ENCODE measurements at regions not wholly inside any gene's neighbourhood (a gene's known extent, or its start where the extent isn't known, plus 50 kb on each side); places are given as distances from the start of the nearest gene placed in this dataset.
"Not testable (repeated sequence)": the region's sequence is repeated elsewhere in the genome, so short reads cannot be mapped to it uniquely, and the experiment has no call there.

DNA sequence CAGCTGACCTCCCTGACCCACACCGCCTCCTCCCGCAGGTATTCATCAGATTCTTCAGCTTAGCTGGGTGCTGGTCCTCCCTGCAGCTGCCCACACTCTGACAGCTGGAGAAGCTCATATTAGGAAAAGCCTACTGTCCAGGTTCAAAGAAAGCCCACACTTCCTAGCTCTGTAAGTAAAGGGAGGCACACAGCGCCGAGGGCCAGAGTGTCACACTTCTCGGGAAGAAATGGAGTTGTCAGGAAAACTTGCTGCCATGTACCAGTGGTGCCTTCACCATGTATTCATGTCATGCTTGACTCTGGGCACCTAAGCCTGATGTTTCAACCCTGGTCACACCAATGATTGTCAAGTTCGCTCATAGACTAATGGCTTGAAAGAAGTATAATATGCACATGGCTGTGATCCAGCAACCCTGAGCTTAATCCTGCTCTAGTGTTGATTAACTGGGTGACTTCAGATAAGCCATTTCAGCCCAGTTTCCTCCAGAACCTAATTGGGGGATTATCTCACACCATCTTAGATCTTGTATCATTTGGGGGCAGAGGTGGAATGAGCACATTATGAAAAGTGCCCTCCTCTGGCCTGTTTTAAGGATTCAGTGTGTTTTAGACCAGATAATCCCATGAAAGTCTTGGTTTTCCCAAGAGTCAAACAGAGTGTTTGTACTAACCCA lies 180.3 kb upstream of the PARD3B start:
- DNase-seq: no peak

DNA sequence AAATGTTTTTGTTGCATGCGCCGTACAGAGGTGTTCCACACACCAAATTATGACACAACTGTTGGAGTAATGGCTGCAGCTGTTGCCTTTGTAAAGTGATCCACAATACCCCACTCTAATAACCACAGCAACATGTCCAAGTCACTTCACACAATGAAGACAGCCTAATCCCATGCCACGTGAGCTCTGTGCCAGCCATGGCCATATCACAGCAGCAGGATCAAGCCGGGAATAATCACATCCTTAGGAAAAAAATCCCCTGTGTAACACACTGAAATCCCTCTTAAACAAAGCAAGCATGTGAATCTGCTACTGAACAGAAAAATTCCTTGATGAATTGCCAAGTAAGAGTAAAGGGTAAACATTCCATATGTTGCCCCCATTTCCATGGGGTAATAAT lies 179.5 kb upstream of the PARD3B start:
- no peak for DNase-seq

DNA sequence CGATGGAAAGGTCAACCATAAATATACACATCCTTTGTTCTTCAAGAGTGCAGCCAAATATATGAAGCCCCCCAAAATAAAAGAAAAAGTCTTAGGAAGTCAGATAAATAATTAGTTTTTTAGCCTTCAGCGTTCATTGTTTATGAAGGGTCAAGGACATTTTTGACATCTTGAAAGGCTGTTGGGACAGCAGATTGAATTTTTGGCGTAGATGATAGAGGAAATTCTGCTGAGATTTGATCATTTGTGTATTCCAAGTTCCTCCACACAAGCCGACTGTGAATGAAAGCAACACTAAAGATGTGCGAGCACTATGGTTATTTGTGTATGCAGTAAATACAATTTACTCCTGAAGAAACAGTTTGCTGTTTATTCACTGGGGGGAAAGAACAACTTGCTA lies 177.8 kb upstream of the PARD3B start:
- DNase-seq: no peak

DNA sequence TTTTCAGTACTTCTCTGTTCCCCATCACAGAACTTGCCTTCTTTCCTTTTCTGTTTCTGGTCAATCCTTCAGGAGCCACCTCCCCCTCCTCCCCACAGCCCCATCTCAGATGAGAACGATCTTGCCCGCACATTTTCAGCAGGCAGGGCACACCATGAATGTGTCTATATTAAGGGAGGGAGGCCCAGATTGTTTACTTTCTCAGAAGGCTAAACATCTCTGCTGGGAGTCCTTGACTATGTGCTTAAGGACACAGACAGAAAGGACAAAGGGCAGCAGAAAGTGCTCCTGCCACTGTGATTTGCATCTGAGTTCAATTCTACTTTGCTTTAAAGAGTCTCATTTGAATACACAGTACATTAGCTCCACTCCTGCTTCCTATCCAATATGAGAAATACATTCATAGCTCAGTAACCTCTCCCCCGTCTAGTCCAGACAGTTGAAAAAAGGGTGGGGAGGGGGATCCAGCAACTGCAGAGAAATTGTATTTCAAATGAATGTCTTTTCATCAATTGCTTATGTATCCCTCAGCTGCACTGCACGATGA lies 175.0 kb upstream of the PARD3B start:
- no peak for DNase-seq

DNA sequence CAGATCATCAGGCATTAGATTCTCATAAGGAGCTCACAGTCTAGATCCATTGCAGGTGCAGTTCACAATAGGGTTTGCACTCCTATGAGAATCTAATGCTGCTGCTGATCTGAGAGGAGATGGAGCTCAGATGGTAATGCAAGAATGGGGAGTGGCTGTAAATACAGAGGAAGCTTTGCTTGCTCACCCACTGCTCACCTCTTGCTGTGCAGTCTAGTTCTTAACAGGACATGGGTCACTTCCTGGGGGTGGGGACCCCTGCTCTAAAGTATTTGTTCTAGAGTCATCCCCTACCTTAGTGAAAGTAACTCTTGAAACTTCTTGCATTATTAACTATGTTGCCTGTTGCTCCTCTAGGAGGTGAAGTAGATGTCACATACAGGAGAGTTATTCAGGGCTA lies 171.3 kb upstream of the PARD3B start:
- no peak for DNase-seq

DNA sequence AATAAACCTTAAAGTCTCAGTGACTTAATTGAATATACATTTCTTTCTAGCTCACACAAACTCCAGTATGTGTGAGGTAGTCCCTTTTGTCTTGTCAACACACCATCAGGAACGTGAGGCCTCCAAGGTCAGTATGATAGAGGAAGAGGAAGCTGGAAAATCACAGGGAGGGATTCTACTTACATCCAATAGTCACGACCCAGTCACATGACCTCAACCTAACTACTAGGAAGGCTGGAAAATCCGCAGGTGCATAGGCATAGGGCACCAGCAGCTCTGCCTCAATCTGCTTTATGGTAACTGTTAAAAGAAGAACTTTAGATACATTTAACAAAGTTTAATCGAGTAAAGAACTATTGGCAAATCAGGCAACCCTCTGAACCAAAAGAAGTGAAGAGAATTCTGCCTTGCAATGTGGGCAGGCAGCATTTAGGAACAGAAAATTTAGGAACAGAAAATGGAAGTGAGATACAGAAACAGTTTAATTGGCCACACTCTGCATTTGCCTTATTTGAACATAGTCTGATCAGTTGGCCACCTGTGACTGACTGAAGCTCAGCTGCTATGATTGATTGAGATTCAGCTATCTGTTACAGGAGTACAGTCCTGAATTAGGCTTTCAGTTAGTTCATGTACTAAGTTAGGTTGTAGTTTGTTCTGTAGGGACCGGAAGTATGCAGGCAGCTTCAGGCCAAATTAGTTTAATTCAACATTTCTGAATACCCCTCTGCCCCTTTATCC lies 165.0 kb upstream of the PARD3B start:
- DNase-seq: no peak

DNA sequence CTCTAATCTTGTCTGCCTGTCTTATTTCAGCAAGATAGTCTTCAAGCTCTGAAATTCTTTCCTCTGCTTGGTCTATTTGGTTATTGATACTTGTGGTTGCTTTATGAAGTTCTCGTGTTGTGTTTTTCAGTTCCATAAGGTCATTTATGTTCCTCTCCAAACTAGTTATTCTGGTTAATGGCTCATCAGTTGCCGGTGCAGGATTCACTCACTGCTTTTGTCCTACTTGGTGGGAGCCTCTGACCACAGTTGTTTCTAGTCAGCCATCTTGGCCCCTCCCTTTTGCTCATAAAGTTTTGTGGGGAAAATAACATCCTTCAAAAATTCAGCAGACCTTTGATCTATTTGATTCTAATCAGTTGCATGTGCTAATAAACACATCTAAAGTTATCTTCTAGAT lies 158.6 kb upstream of the PARD3B start:
- no peak for DNase-seq

DNA sequence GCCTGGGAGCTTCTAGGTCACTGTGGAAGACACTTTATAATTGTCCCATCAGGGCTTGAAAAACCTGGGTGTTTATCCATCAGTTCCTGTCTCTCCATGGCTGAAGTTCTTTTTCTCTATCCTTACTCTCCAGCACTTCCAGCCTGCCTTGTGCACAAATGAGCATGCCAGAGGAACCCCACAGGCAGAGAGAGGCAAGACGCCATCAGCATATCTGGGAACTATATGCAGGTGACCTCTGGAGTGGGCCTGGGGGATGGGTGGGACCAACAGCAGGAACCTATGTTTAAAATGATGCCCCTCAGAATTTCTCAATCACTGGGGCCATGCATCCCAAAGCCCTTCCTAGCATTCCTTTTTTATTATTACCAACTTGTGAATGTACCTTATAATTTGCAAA lies 156.2 kb upstream of the PARD3B start:
- no peak for DNase-seq

DNA sequence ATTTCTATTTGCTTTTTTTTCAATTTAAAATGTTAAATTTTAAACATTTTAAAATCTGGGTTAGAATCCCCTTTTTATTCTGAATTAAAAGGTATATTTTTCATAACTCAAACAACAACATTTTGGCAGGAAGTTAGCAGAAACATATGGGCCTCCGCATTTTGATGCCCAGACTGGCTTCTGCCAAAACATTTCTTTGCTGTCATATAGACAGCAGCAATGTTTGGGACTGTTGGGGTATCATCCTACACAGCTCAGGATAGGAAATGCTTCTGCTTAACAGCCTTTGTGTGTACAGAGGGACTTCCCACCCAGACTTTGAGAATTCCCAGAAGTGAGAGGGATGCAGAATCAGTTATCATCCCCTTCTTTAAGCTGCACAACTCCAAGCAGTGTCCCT lies 155.4 kb upstream of the PARD3B start:
- no peak for DNase-seq

DNA sequence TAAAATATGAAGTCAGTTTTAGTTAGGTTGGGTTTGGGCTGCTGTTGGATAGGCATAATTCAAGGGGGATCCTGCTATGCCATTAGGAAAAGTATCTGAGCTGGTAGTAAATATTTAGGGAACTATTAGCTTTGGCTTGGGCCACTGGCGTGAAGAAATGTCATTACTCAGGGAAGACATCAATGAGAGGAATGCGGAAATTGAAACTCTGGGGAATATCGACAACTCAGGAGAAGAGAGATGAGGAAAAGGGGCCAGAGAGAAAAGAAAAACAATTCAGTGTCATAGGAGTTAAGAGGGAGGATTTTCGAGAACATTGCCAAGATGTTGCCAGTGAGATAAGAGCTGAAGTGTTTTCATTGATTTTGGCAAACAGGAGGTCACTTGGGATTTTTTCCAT lies 149.7 kb upstream of the PARD3B start:
- no peak for DNase-seq

DNA sequence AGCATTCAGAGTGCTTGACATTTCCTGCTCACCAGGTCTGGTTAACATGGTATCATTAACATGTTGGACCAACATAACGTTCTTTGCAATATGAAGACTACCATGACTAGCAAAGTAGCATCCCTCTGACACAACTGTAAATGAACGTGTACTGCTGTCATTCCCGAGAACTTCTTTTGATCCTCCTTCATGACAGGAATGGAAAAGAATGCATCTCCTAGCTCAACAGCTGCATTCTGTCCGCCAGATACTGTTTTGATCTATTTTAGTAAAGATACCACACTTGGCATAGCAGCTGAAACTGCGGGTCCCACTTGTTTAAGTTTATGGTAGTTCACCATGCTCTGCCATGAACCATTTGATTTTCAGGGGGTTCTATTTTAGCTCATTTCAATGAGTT lies 144.2 kb upstream of the PARD3B start:
- no peak for DNase-seq

DNA sequence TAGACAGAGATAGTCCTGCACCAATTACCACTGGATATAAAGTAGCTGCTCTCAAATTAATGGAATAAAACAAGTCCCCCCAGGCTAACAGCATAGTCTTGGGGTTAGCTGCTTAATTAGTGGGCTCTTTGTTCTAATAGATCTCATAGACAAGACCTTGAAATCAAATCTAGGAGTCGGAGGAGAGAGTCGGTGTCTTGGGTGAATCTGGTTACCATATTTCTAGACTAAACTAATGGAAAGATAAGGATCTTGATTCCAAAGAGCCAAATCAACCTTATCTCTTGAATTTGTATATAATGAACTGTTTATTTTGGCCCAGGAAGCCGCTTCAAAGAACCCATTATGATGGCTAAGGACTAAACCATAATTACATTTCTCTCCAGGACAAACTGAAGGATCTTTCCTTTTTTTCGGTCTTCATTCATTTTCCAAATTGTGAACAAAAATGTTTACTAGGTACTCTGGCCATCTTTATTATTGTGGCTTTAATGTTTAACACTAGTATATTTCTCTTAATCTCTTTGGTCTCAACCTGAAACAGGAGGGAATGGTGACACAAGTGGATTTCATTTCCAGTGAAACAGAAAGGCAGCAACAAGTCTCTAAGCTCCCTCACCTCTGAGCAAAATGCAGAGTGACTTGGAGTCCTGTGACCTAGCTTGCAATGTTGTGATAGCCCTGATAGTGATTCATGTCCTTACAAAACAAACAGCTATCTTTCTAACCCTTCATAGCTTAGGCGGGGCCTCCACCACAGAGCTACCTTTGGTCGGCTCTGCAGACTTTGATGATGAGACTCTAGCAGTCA lies 137.9 kb upstream of the PARD3B start:
- DNase-seq: no peak

DNA sequence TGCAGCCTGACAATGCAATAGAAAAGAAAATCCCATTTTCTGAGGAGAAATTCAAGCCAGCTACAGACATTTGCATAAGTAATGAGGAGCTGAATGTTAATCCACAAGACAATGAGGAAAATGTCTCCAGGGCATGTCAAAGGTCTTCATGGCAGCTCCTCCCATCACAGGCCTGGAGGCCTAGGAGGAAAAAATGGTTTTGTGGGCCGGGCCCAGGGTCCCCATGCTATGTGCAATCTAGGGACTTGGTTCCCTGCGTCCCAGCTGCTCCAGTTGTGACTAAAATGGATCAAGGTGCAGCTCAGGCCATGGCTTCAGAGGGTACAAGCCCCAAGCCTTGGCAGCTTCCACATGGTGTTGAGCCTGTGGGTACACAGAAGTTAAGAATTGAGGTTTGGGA lies 132.5 kb upstream of the PARD3B start:
- not testable (repeated sequence) for DNase-seq

DNA sequence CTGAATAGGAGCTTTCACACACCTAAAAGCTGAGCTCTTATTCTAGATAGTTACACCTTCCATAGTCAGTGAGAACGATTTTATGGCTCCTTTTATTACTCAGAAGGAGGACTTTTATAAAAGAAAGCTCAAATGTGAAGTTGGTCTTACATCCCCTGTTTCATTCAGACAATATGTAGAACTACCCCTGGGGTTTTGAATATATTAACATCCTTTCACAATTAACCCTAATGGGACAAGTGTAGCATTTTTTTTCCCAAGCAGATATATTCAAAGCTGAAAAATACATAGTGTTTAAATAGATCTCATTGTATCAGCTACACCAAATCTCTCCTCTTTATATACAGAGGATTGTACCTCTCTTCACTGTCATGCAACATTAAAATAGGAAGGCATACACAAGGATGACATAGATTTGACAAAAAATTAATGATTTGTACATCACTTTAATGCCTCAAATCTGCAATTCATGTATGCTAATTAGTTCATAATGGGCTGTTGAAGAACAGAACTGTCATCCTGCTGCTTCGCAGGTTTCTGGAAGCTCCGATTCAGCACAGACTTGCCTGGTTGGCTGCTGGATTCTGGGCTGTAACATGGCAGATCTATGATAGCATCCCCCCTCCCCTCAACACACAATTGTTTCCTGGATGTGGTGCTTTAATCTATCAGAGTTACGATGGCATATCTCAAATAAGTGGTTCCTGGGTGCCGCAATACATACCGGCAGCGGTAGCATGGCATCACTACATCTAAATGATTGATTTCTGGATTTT lies 129.7 kb upstream of the PARD3B start:
- no peak for DNase-seq

DNA sequence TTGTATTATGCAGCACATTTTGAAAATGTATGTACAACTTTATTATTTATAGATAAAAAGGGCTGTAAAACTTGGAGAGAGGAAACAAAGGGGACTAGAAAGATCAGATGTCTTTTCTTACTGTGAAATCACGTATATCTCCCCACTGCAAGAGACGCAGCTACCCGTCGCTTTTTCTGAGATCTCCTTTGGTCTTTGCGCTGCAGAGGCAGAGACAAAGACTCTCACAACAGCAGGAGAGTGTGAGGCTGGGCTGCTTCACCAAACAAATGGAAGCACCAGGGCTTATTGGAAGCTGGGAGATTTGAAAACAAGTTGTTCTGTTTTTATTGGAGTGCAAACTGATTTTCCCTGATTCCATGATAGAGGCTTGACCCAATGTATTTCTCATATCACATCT lies 129.0 kb upstream of the PARD3B start:
- no peak for DNase-seq

DNA sequence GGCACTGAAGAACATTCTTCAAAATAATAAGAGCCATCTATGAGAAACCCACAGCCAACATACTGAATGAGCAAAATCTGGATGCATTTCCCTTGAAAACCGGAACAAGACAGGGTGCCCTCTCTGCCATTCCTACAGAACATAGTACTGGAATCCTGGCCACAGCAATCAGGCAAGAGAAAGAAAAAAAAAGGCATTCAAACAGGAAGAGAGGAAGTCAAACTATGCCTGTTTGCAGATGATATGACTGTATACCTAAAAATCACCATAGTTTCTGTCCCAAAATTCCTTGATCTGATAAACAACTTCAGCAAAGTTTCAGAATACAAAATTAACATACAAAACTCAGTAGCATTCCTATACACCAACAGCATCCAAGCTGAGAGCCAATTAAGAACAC lies 119.5 kb upstream of the PARD3B start:
- no peak for DNase-seq

DNA sequence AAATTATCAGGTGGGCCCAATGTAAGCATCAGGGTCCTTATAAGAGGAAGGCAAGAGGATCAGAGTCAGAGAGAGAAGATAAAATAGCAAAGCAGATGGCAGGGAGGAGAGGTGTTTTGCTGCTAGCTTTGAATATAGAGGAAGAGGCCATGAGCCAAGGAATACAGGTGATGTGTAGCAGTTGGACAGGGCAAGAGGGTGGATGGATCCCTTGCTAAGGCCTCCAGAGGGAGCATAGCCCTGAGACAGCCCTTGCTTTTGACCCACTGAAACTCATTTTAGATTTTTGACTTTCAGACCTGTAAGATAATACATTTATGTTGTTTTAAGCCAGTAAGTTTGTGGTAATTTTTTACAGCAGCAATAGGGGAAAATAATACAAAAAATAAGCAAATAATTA lies 116.6 kb upstream of the PARD3B start:
- no peak for DNase-seq

DNA sequence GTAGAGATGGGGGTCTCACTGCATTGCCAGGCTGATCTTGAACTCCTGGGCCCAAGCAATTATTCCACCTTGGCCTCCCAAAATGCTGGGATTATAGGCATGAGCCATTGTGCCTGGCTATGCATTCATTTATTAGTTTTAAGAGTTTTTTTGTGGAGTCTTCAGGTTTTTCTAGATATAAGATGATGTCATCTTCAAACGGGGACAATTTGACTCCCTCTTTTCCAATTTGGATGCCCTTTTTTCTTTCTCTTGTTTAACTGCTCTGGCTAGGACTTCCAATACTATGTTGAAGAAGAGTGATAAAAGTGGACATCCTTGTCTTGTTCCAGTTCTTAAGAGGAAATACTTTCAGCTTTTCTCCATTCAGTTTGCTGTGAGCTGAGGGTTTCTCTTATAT lies 113.7 kb upstream of the PARD3B start:
- no peak for DNase-seq

DNA sequence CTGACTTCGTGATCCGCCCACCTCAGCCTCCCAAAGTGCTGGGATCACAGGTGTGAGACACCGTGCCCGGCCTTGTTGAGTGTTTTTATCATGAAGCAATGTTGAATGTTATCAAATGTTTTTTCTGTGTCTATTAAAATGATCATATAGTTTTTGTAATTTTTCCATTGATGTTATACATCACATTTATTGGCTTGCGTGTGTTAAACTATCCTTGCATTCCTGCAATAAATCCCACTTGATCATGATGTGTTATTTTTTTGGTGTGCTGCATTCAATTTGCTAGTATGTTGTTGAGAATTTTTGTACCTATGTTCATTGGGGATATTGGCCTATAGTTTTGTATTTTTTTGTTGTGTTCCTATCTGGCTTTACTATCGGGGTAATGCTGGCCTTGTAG lies 113.1 kb upstream of the PARD3B start:
- DNase-seq: no peak

DNA sequence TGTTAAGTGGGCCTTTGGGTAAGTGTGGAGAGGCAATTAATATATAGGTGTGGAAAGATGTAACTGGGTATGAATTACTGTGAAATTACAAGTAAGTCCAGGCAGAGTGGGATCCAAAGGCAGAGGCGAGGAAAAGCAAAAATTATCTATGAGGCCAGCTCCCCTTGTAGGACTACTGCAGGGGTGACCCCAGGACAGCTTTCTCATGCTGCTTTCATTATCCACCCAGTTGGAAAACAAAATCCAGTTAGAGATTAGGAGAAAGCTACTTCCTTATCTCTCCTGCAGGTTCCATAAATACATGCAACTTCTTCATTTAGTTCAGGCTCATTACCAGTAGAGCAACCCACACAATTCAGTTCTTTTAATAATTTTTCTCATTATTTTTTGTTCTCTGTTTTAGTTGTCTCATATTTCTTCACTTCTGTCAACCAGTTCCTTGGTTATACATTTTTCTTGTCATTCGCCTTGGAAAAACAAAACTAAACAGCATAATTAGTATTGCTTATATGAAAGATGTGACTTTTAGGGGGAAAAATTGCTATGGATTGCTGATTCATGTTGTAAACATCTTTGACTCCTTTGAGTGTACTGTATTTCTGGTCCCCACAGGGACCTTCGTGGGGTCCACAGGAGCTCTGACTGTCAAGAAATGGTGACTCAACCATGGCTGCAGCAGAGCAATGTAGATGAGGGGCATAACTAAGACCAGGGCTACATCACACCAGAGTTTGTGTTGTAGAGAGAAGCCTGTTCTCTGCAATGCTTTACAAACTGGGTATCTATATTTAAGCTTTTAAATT lies 110.4 kb upstream of the PARD3B start:
- no peak for DNase-seq

DNA sequence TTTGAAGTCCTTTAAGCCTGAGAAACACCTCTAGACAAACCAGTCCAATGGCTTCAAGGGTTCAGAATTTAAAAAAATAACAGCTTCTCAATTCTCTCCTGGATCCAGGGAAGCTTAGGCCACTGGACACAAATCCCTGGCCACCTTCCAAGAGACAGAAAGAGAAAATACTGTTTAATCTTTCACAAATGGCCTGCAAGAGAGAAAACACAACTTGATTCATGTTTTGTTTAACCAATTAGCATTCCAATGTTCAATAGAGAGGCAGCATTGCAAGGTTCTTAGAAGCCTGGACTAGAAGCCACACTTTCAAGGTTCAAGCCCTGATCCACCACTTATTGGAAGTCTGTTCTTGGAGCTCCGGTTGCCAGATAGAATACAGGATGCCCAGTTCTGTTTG lies 109.0 kb upstream of the PARD3B start:
- no peak for DNase-seq

DNA sequence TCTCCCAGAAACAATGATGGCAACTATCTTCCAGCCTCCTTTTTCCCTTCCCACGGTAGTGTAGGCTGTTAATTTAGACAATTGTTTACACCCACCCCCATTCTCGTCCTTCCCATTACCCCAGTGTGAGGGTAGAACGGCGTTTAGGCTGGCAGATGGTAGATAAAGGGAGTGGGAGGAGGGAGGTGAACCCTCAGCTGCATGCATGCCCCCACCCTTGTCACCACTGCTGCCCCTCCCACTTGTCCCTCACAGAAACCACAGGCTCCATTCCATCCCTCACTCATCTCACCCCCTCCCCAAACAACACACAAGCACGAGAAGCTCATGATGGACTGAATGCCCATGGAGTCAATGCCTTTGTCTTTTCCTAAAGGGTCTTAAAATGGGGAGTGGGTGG lies 107.9 kb upstream of the PARD3B start:
- DNase-seq: no peak

Data from occipital lobe (tissue), 1 donor.